SK-N-MC (cell line): ENCODE measurements at regions not wholly inside any gene's neighbourhood (a gene's known extent, or its start where the extent isn't known, plus 50 kb on each side); places are given as distances from the start of the nearest gene placed in this dataset.

ENCODE experiments used
- EZH2 ChIP-seq: fragments of 200-600 bp; sonication (generic); IDR thresholded peaks from one replicate; pipeline ENCODE4 v1.6.1; 2017; ENCODE audit warnings: antibody characterized with exemption
- FOXP2 ChIP-seq: optimal IDR thresholded peaks from 2 replicates; pipeline ENCODE3; 2011; ENCODE audit warnings: mild to moderate bottlenecking, moderate library complexity; ENCODE audit not compliant: insufficient read depth; ENCODE audit errors: extremely low read length, control extremely low read depth
- POLR2AphosphoS5 ChIP-seq: IDR thresholded peaks from 2 replicates; pipeline ENCODE4 v1.6.1; 2012; ENCODE audit warnings: mild to moderate bottlenecking, low read depth, low read length, borderline replicate concordance

DNA sequence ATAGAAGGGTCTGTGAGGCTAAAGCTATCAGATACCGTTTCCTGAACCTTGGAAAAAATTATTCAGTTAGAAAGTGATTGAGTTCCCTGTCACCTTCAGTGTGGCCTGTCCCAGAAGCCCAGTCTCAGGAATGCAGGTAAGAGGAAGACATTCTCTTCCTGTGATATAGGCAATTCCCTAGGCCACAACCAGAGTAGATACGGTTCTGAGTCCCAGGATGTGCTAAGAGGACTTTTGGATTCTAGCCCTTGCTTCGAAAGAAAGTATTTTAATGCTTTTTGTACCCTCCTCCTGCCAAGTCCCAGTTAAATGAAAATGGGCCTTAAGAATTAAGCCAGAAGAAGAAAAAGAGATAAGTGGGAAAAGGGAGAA is 313.5 kb upstream of the PLXNA2 start:
- TF ChIP-seq EZH2 (no peak), POLR2AphosphoS5 (no peak), FOXP2 (no peak)
